HUES48 (cell line): ENCODE measurements at regions not wholly inside any gene's neighbourhood (a gene's known extent, or its start where the extent isn't known, plus 50 kb on each side); places are given as distances from the start of the nearest gene placed in this dataset.

Source experiments
- H3K27ac ChIP-seq: one replicate; pipeline ENCODE4 v1.7.0; 2013; ENCODE audit warnings: low read depth, low read length, inconsistent platforms
- H3K27me3 ChIP-seq: 2 replicates; pipeline ENCODE4 v1.6.1; 2013; ENCODE audit warnings: mild to moderate bottlenecking, low read length; ENCODE audit not compliant: control insufficient read depth, insufficient read depth
- H3K36me3 ChIP-seq: 2 replicates; pipeline ENCODE4 v1.6.1; 2013; ENCODE audit warnings: low read length; ENCODE audit not compliant: control insufficient read depth, insufficient read depth
- H3K4me1 ChIP-seq: 2 replicates; pipeline ENCODE4 v1.6.1; 2013; ENCODE audit warnings: mild to moderate bottlenecking, low read length; ENCODE audit not compliant: control insufficient read depth, insufficient read depth
- H3K4me3 ChIP-seq: 2 replicates; pipeline ENCODE4 v1.5.1; 2013; ENCODE audit warnings: mild to moderate bottlenecking, low read depth, low read length
- H3K9ac ChIP-seq: 2 replicates; pipeline ENCODE4 v1.6.1; 2013; ENCODE audit warnings: mild to moderate bottlenecking, low read depth, low read length, moderate library complexity
- H3K9me3 ChIP-seq: 2 replicates; pipeline ENCODE4 v1.6.1; 2013; ENCODE audit warnings: low read length; ENCODE audit not compliant: control insufficient read depth, insufficient read depth

DNA sequence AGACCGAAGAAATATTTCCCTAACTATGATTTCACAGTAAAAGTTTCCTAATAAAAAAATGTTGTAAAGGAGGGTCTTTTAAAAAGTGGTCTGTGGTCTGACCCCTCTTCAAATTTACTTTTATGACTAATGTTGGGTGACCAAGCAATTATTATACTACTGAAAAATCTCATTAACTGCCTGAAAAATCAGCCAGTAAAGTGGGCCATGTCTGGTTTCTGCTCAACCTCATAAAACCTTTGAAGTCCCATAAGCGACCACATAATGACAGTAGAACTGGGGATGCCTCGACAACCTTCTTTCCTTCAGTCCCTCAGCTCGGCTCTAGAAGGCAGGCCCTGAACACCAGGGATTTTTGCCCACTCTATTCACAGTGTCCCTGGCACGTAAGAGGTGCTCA lies 434.3 kb downstream of the EFNB2 start:
- Histone ChIP-seq H3K27ac (peak overlapping the region; percentile 91), H3K9ac (no peak overlapping the region)

DNA sequence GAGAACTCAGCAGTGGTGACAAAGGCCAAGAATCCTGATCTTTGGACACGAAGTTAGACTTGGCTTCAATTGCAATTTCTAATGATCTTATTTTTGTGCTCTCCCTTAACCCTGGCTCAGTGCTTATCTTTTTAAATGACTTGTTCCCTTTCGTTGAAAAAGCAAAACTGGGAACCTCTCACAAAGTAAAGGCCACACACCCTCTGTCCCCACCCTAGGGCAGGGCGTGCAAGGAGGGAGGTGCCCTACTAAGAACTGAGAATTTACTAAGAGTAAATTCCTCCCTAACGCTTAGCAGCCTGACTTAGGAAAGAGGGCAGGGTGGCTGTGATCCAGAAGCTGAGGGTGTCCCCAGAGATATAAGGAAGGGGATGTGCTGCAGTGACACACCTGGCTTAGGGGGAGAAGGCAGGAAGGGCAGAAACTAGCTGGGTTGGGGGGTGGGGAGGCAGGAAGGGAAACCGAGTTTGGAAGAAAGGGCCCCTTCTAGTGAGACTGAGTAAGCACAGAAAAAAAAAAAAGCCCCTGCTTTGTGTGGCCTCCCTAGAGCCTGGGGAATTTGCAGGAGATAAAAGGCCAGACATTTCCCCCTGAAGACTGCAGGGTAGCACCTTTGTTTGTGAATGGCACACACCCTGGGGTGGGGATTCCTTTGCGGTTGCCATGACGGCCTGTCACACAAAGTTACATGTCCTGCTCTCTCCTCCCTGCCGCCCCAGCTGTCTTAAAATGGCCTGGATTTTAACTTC lies 435.1 kb downstream of the EFNB2 start:
- H3K4me1 ChIP-seq: peaks cover 42% of the 10 kb centered on the region
- H3K36me3 ChIP-seq: no peaks in the 10 kb centered on the region
- H3K4me3 ChIP-seq: peak overlapping the region; percentile 34
- H3K9me3 ChIP-seq: no peaks in the 10 kb centered on the region
- no peaks in the 10 kb centered on the region for H3K27me3 ChIP-seq
- H3K9ac ChIP-seq: peak overlapping the region; percentile 15; the same call in 1 of the 2 replicates
- peak overlapping the region; percentile 91 for H3K27ac ChIP-seq

More for the DNA sequence above, 434.3 kb downstream of the EFNB2 start:
- no peaks in the 10 kb centered on the region for H3K36me3 ChIP-seq
- peak overlapping the region; percentile 0; the same call in 1 of the 2 replicates for H3K4me3 ChIP-seq
- peaks cover 42% of the 10 kb centered on the region for H3K4me1 ChIP-seq
- H3K9me3 ChIP-seq: no peaks in the 10 kb centered on the region
- H3K27me3 ChIP-seq: no peaks in the 10 kb centered on the region

DNA sequence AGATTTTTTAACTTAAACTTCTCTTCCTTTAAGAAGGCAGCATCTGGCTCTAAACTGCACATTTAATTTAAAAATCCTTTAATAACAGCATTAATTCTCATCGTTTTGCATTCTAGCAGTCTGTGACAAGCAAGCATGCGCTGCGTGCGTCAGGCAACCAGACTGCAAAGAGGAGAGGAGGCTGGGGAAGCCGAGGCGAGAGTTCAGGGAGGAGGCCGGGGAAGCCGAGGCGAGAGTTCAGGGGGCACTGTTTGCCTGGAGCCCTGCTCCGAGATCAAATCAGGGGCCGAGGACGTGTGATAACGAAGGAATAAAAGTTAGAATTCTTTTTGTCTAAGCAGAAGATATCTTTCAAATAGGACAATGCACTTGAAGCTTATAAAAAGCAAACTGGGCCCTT lies 435.7 kb downstream of the EFNB2 start:
- H3K27ac ChIP-seq: peak overlapping the region; percentile 91
- no peaks in the 10 kb centered on the region for H3K36me3 ChIP-seq
- H3K9me3 ChIP-seq: no peaks in the 10 kb centered on the region
- H3K4me3 ChIP-seq: peak overlapping the region; percentile 34; the same call in 1 of the 2 replicates
- peak overlapping the region; percentile 25; the same call in 1 of the 2 replicates for H3K9ac ChIP-seq
- H3K27me3 ChIP-seq: no peaks in the 10 kb centered on the region
- peaks cover 42% of the 10 kb centered on the region for H3K4me1 ChIP-seq

DNA sequence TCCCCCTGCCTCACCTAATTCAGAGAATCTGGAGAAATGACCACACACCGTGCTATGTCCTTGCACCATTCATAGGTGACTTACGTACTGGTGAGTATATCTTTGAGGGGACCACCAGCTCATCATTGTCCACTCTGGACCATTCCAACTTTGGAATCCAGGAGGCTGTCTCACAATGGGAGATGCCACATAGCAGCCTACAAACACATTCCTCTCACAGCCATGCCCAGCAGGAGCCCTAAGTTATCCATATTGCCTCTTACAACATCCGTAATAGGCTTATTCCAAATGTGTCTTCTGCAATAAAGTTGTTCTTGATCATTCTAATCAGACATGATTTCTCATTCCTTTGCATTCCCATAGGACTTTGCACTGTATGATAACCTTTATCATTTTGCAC lies 436.7 kb downstream of the EFNB2 start:
- Histone ChIP-seq H3K9ac (no peak overlapping the region), H3K9me3 (no peaks in the 10 kb centered on the region), H3K4me3 (no peak overlapping the region), H3K27me3 (no peaks in the 10 kb centered on the region), H3K27ac (peak overlapping the region; percentile 91), H3K36me3 (no peaks in the 10 kb centered on the region), H3K4me1 (peaks cover 42% of the 10 kb centered on the region)

DNA sequence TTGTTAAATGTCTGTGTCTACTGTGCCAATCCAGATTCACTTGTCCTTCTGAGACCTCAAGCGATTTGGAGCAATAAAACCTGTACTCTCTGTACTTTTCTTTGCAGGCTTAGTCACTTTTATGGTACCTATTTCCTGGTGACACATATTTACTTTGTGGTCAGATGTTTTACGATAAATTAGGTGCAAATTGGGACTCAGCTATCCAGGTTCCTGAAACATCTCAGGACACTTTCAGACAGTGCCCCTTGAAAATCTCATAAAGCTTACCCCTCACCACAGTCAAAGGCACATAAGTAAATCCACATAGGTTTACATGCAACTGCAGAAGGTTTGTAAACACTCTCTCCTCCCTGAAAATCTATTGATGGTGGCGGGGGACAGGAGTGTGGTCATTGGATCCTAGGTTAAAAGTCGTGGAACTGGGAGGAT lies 438.8 kb downstream of the EFNB2 start:
- H3K27me3 ChIP-seq: no peaks in the 10 kb centered on the region
- H3K9ac ChIP-seq: no peak overlapping the region
- no peak overlapping the region for H3K4me3 ChIP-seq
- peaks cover 38% of the 10 kb centered on the region for H3K4me1 ChIP-seq
- H3K9me3 ChIP-seq: no peaks in the 10 kb centered on the region
- H3K27ac ChIP-seq: no peak overlapping the region
- H3K36me3 ChIP-seq: no peaks in the 10 kb centered on the region

DNA sequence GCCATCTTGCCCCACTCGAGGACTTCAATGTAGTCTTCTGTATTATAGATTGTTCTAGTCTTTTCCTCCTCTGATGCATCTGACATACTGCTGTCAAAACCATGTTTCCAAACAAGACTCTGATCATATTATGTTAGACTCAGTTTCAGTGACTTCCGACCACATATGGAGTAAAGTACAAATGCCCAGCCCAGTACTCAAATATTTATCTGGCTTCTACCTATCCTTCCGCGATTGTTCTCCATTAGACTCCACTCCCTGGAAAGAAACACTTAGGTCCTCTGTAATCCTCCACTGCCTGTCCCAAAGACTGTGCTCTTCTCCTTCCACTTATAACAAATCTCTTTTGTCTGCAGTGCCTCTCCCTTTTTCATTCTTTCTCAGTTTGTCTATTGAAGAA lies 439.5 kb downstream of the EFNB2 start:
- Histone ChIP-seq H3K27me3 (no peaks in the 10 kb centered on the region), H3K27ac (no peak overlapping the region), H3K4me1 (peaks cover 31% of the 10 kb centered on the region)

DNA sequence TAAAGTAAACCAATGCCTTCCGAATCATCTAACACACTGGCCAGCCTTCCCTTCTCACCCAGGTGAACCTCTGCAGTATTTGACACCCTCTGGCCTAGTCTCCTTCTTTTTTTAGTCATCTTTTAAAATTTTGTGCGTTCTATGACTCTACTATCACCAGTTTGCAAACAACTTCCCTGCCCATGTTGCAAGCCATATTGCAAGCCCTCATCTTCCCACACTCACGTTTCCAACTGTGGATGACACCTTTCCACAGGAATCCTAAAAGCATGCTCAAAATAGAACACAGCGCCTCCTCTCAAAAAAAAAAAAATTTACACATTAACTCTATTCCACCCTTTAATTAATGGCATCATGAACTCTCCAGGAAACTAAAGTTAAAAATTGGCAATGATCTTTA lies 440.1 kb downstream of the EFNB2 start:
- H3K4me3 ChIP-seq: no peak overlapping the region
- H3K9ac ChIP-seq: no peak overlapping the region
- peaks cover 26% of the 10 kb centered on the region for H3K4me1 ChIP-seq
- no peaks in the 10 kb centered on the region for H3K9me3 ChIP-seq
- H3K27ac ChIP-seq: no peak overlapping the region
- H3K27me3 ChIP-seq: no peaks in the 10 kb centered on the region
- no peaks in the 10 kb centered on the region for H3K36me3 ChIP-seq

More for the DNA sequence above, 439.5 kb downstream of the EFNB2 start:
- H3K36me3 ChIP-seq: no peaks in the 10 kb centered on the region
- H3K4me3 ChIP-seq: no peak overlapping the region
- H3K9ac ChIP-seq: no peak overlapping the region
- H3K9me3 ChIP-seq: no peaks in the 10 kb centered on the region

DNA sequence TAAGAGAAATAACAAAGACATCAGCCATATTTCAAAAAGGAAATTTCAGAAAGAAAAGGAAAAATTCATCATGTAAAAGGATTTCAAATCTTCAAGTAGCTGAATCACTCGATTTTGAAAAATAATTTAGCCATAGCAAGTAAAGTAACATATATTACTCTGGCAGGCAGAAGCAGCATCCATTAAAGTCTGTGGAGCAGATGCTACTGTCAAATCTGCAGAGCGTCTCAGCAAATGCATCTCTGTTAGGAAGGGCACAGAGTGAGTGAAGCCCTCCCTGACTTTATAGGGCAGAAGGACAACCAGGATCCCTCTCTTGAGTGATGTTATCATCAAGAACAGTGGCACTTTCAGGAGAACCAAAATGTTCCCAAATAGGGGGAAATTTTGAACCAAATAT lies 445.5 kb downstream of the EFNB2 start:
- H3K27me3 ChIP-seq: no peaks in the 10 kb centered on the region
- no peaks in the 10 kb centered on the region for H3K36me3 ChIP-seq
- H3K9ac ChIP-seq: no peak overlapping the region
- no peaks in the 10 kb centered on the region for H3K4me1 ChIP-seq
- H3K27ac ChIP-seq: no peak overlapping the region
- H3K9me3 ChIP-seq: no peaks in the 10 kb centered on the region
- H3K4me3 ChIP-seq: no peak overlapping the region

DNA sequence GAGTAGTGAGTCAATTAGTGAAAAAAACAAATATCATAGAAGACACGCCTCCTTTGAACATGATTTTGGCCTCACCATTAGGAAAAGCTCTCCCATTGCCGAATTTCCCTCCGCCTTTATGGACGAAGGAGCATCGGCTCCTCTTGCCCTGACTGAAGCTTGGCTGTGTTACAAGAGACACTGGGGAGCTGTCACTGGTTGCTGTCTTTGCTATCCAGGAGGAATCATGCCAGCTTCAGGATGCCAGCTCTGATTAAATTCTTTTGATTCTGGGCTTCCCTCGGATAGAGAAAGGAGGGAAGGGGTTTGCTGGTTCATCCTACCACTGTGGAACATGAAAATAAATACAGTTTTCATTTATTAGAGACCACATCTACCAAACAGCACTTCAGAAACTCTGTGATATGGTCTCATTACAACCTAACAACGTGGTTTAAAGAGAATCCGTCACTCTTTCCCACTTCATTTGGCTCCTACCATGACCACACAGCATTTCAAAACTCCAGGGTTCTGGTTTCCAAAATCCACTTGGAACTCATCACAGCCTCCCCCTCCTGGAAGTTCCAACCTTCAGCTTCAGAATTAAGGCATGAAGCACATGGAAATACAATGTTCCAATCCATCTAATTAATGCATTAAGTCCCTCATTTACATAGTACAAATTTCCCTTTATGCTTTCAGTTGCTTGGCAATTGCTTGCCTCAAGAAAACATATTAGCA lies 446.0 kb downstream of the EFNB2 start:
- no peak overlapping the region for H3K27ac ChIP-seq
- H3K4me3 ChIP-seq: no peak overlapping the region
- no peak overlapping the region for H3K9ac ChIP-seq
- no peaks in the 10 kb centered on the region for H3K9me3 ChIP-seq
- no peaks in the 10 kb centered on the region for H3K27me3 ChIP-seq
- no peaks in the 10 kb centered on the region for H3K36me3 ChIP-seq
- no peaks in the 10 kb centered on the region for H3K4me1 ChIP-seq

DNA sequence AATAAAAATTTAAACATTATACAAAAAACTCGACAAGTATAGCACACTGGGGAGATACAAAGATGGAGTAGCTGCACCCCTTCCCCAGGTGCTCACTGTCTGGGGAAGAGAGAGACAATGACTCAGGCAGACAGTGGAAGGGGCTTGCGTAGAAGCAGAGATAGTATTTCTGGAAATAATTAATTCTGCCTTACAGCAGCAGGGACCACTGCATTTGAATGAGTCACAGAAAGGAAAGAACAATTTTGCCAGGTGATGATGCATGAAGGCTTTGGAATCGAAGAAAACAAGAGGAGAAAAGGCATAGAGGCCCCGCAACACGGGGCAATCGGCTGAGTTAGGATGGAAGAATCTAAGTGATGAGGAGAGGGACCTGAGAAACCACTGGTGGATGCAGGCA lies 447.4 kb downstream of the EFNB2 start:
- 0 out of 2 replicates have a peak, but pooled peaks cover 2% of the 10 kb centered on the region for H3K4me1 ChIP-seq
- H3K27me3 ChIP-seq: no peaks in the 10 kb centered on the region
- H3K27ac ChIP-seq: no peak overlapping the region
- H3K4me3 ChIP-seq: no peak overlapping the region
- H3K9ac ChIP-seq: no peak overlapping the region
- H3K36me3 ChIP-seq: no peaks in the 10 kb centered on the region
- no peaks in the 10 kb centered on the region for H3K9me3 ChIP-seq

DNA sequence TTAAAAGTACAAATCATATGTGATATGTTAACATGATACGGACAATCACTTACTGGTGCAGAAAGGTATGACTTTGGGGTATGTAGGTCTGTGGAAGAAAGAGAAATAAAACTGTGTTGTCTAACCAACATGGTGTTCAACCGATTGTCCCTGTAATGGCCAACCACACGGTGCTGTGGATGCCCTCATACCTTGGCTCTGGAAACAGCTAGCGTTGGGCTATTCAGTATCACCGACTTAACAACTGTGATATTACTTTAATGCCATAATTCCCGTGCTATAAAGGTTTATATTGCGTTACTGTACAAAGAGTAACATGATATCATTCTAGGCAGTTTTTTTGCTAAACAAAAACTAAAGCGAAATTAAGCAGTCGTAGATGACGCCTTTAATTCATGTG lies 448.3 kb downstream of the EFNB2 start:
- Histone ChIP-seq H3K27ac (no peak overlapping the region), H3K27me3 (no peaks in the 10 kb centered on the region), H3K4me3 (no peak overlapping the region)

More for the DNA sequence above, 448.3 kb downstream of the EFNB2 start:
- Histone ChIP-seq H3K9ac (no peak overlapping the region), H3K36me3 (no peaks in the 10 kb centered on the region), H3K4me1 (0 out of 2 replicates have a peak, but pooled peaks cover 2% of the 10 kb centered on the region), H3K9me3 (no peaks in the 10 kb centered on the region)
